SKM-1 (cell line): ENCODE measurements at regions not wholly inside any gene's neighbourhood (a gene's known extent, or its start where the extent isn't known, plus 50 kb on each side); places are given as distances from the start of the nearest gene placed in this dataset.

Experiments
- DNase-seq: peaks from one replicate; lab custom pipeline; 2025; ENCODE audit not compliant: unreplicated experiment; lab: John Stamatoyannopoulos, UW

- DNase-seq, result no peak
These were observed 51.3 kb upstream of the CITED2 start for GRCh38 chr6:139425780-139426179.

- no peak for DNase-seq
These were observed 49.7 kb upstream of the CITED2 start for GRCh38 chr6:139423971-139424667.
